Mucosa of stomach (tissue), 1 donor: ENCODE measurements at regions not wholly inside any gene's neighbourhood (a gene's known extent, or its start where the extent isn't known, plus 50 kb on each side); places are given as distances from the start of the nearest gene placed in this dataset.

Experiments used
- H3K27me3 ChIP-seq: one replicate; pipeline ENCODE4 v1.7.0; 2013; ENCODE audit warnings: mild to moderate bottlenecking, low read length; ENCODE audit not compliant: control insufficient read depth, insufficient read depth
- H3K36me3 ChIP-seq: one replicate; pipeline ENCODE4 v1.7.0; 2013; ENCODE audit warnings: low read length; ENCODE audit not compliant: control insufficient read depth, insufficient read depth
- H3K4me1 ChIP-seq: one replicate; pipeline ENCODE4 v1.7.0; 2013; ENCODE audit warnings: mild to moderate bottlenecking, low read length; ENCODE audit not compliant: control insufficient read depth, insufficient read depth
- H3K4me3 ChIP-seq: one replicate; pipeline ENCODE4 v1.7.0; 2013; ENCODE audit warnings: low read length
- H3K9ac ChIP-seq: one replicate; pipeline ENCODE4 v1.7.0; 2013; ENCODE audit warnings: mild to moderate bottlenecking, low read length, moderate library complexity
- H3K9me3 ChIP-seq: one replicate; pipeline ENCODE4 v1.7.0; 2013; ENCODE audit warnings: mild to moderate bottlenecking, low read length, moderate library complexity; ENCODE audit not compliant: control insufficient read depth
- donor health status: Pancreatic carcinoma.

GRCh38 chr15:77808075-77808474, 175.4 kb upstream of the LINGO1 start:
- Histone ChIP-seq H3K9ac (no peak overlapping the region), H3K9me3 (no peaks in the 10 kb centered on the region), H3K4me1 (no peaks in the 10 kb centered on the region)

GRCh38 chr15:77807611-77808010, 174.9 kb upstream of the LINGO1 start:
- H3K9me3 ChIP-seq = no peaks in the 10 kb centered on the region
- H3K9ac ChIP-seq = no peak overlapping the region
- H3K27me3 ChIP-seq = peaks cover 12% of the 10 kb centered on the region
- H3K36me3 ChIP-seq = no peaks in the 10 kb centered on the region
- H3K4me1 ChIP-seq = no peaks in the 10 kb centered on the region
- H3K4me3 ChIP-seq = no peak overlapping the region

More at GRCh38 chr15:77808075-77808474, 175.4 kb upstream of the LINGO1 start:
- Histone ChIP-seq H3K36me3 (no peaks in the 10 kb centered on the region), H3K4me3 (no peak overlapping the region), H3K27me3 (peaks cover 12% of the 10 kb centered on the region)

GRCh38 chr15:77807115-77807514, 174.4 kb upstream of the LINGO1 start:
- Histone ChIP-seq H3K36me3 (no peaks in the 10 kb centered on the region), H3K27me3 (peaks cover 12% of the 10 kb centered on the region), H3K9me3 (no peaks in the 10 kb centered on the region), H3K4me1 (no peaks in the 10 kb centered on the region), H3K9ac (no peak overlapping the region), H3K4me3 (no peak overlapping the region)

- Histone ChIP-seq H3K9me3 (no peaks in the 10 kb centered on the region), H3K36me3 (no peaks in the 10 kb centered on the region), H3K27me3 (peaks cover 5% of the 10 kb centered on the region), H3K4me1 (no peaks in the 10 kb centered on the region), H3K4me3 (no peak overlapping the region), H3K9ac (no peak overlapping the region)
Measured at GRCh38 chr15:77804210-77804609, 171.5 kb upstream of the LINGO1 start.

GRCh38 chr15:77803487-77803886, 170.8 kb upstream of the LINGO1 start:
- no peak overlapping the region for H3K4me3 ChIP-seq
- H3K9ac ChIP-seq = no peak overlapping the region
- H3K36me3 ChIP-seq = no peaks in the 10 kb centered on the region
- H3K27me3 ChIP-seq = peaks cover 5% of the 10 kb centered on the region
- H3K9me3 ChIP-seq = no peaks in the 10 kb centered on the region
- H3K4me1 ChIP-seq = no peaks in the 10 kb centered on the region

- Histone ChIP-seq H3K9ac (no peak overlapping the region), H3K4me1 (no peaks in the 10 kb centered on the region), H3K4me3 (no peak overlapping the region), H3K27me3 (peaks cover 5% of the 10 kb centered on the region), H3K9me3 (no peaks in the 10 kb centered on the region), H3K36me3 (no peaks in the 10 kb centered on the region)
Measured at GRCh38 chr15:77800305-77800704, 167.6 kb upstream of the LINGO1 start.

GRCh38 chr15:77798847-77799246, 166.1 kb upstream of the LINGO1 start:
- no peak overlapping the region for H3K9ac ChIP-seq
- peaks cover 1% of the 10 kb centered on the region for H3K27me3 ChIP-seq
- no peaks in the 10 kb centered on the region for H3K4me1 ChIP-seq
- no peaks in the 10 kb centered on the region for H3K36me3 ChIP-seq
- H3K4me3 ChIP-seq = no peak overlapping the region
- no peaks in the 10 kb centered on the region for H3K9me3 ChIP-seq

GRCh38 chr15:77798151-77798835, 165.6 kb upstream of the LINGO1 start:
- H3K4me1 ChIP-seq = no peaks in the 10 kb centered on the region
- no peak overlapping the region for H3K4me3 ChIP-seq
- H3K27me3 ChIP-seq = no peaks in the 10 kb centered on the region
- H3K9me3 ChIP-seq = no peaks in the 10 kb centered on the region
- no peak overlapping the region for H3K9ac ChIP-seq
- no peaks in the 10 kb centered on the region for H3K36me3 ChIP-seq

GRCh38 chr15:77797270-77797669, 164.6 kb upstream of the LINGO1 start:
- H3K9ac ChIP-seq = no peak overlapping the region
- H3K9me3 ChIP-seq = no peaks in the 10 kb centered on the region
- no peaks in the 10 kb centered on the region for H3K36me3 ChIP-seq
- H3K4me1 ChIP-seq = no peaks in the 10 kb centered on the region
- no peak overlapping the region for H3K4me3 ChIP-seq
- H3K27me3 ChIP-seq = no peaks in the 10 kb centered on the region

GRCh38 chr15:77796046-77796729, 163.5 kb upstream of the LINGO1 start:
- H3K4me1 ChIP-seq = no peaks in the 10 kb centered on the region
- H3K4me3 ChIP-seq = no peak overlapping the region
- no peaks in the 10 kb centered on the region for H3K27me3 ChIP-seq
- H3K9me3 ChIP-seq = no peaks in the 10 kb centered on the region
- H3K9ac ChIP-seq = no peak overlapping the region
- no peaks in the 10 kb centered on the region for H3K36me3 ChIP-seq

GRCh38 chr15:77795446-77795845, 162.7 kb upstream of the LINGO1 start:
- Histone ChIP-seq H3K9me3 (no peaks in the 10 kb centered on the region), H3K36me3 (no peaks in the 10 kb centered on the region), H3K9ac (no peak overlapping the region), H3K4me1 (no peaks in the 10 kb centered on the region), H3K27me3 (no peaks in the 10 kb centered on the region), H3K4me3 (no peak overlapping the region)

GRCh38 chr15:77791941-77792340, 159.2 kb upstream of the LINGO1 start:
- Histone ChIP-seq H3K36me3 (no peaks in the 10 kb centered on the region), H3K4me3 (no peak overlapping the region), H3K9me3 (no peaks in the 10 kb centered on the region), H3K4me1 (no peaks in the 10 kb centered on the region), H3K9ac (no peak overlapping the region), H3K27me3 (peaks cover 3% of the 10 kb centered on the region)
